K562 (cell line): ENCODE measurements at regions not wholly inside any gene's neighbourhood (a gene's known extent, or its start where the extent isn't known, plus 50 kb on each side); places are given as distances from the start of the nearest gene placed in this dataset.

Experiments
- ATAC-seq: fragments of 200-7000 bp; cut with Tn5 transposase; 3 replicates; pipeline ENCODE4 v1.9.1; 2020; ENCODE audit warnings: moderate library complexity
- BruUV-seq: library from RNA; stranded (reverse); fragments of 400-500 nt; replicated peaks from 2 replicates; lab custom pipeline; 2021; lab: Mats Ljungman, UMichigan
- CTCF ChIA-PET: fragments of 300-600 bp; formaldehyde crosslinking; extraction: SDS; loops from one replicate; lab custom pipeline; 2021; ENCODE audit warnings: low intra/inter-chr PET ratio; lab: Yijun Ruan, JAX
- POLR2A ChIA-PET: fragments of 300-600, 350-650 bp; sonication (Branson Sonifier 250); formaldehyde crosslinking; extraction: SDS; loops from one replicate; lab custom pipeline; 2021; ENCODE audit warnings: antibody characterized with exemption, inconsistent platforms; lab: Yijun Ruan, JAX
- DNase-seq, 4 experiments: peaks; one replicate each; pipeline versions ENCODE4 v3.0.0 to v3.0.0-alpha.2; 2011 to 2018; ENCODE audit warnings: low spot score in 3 of 4, mixed read lengths in 3 of 4; ENCODE audit errors: extremely low read depth in 1 of 4
- FAIRE-seq: peaks from 2 replicates; lab custom pipeline; 2011; peaks lifted over from hg19 to GRCh38; lab: Jason Lieb, UNC
- H2AFZ ChIP-seq: 2 replicates; pipeline ENCODE4 v1.6.0; 2011; ENCODE audit warnings: low read depth, low read length, control low read depth, inconsistent platforms
- H3K27ac ChIP-seq: fragments of 200-600 bp; 3 replicates; pipeline ENCODE4 v1.8.0; 2011; ENCODE audit warnings: low read depth, mild to moderate bottlenecking, control low read depth, inconsistent platforms, low read length, moderate library complexity, mixed read lengths; ENCODE audit errors: extremely low read depth
- H3K27me3 ChIP-seq, 2 experiments: fragments of 300-600 bp in 1 of 2; 2 replicates in 1 of 2; 3 replicates in 1 of 2; pipeline versions ENCODE4 v1.6.0 to v1.8.0; 2011; ENCODE audit warnings: inconsistent platforms in 2 of 2, low read length in 2 of 2, mild to moderate bottlenecking in 1 of 2, mixed read lengths in 1 of 2, moderate library complexity in 1 of 2; ENCODE audit not compliant: control insufficient read depth in 2 of 2, insufficient read depth in 2 of 2
- H3K36me3 ChIP-seq: fragments of 300-600 bp; 3 replicates; pipeline ENCODE4 v1.8.0; 2011; ENCODE audit warnings: mild to moderate bottlenecking, low read length, inconsistent platforms; ENCODE audit not compliant: control insufficient read depth, insufficient read depth
- H3K4me1 ChIP-seq, 2 experiments: fragments of 200-600 bp in 1 of 2; replicated peaks in 1 of 2; 2 replicates in 1 of 2; 3 replicates in 1 of 2; pipeline versions ENCODE4 v1.5.1 to v1.8.0; 2011; ENCODE audit warnings: inconsistent platforms in 2 of 2, low read length in 2 of 2, mild to moderate bottlenecking in 1 of 2, mixed read lengths in 1 of 2, moderate library complexity in 1 of 2; ENCODE audit not compliant: control insufficient read depth in 2 of 2, insufficient read depth in 2 of 2
- H3K4me2 ChIP-seq: 2 replicates; pipeline ENCODE4 v1.6.1; 2011; ENCODE audit warnings: low read length, control low read depth, inconsistent platforms, mixed read lengths; ENCODE audit not compliant: insufficient read depth
- H3K4me3 ChIP-seq: fragments of 200-600 bp; sonication (generic), shearing (Covaris generic); 2 replicates; pipeline ENCODE4 v1.5.1; 2016; ENCODE audit warnings: control low read depth, inconsistent platforms
- H3K79me2 ChIP-seq: fragments of 200-600 bp; 3 replicates; pipeline ENCODE4 v1.8.0; 2011; ENCODE audit warnings: low read length, inconsistent platforms; ENCODE audit not compliant: control insufficient read depth, insufficient read depth
- H3K9ac ChIP-seq, 2 experiments: 2 replicates each; pipeline versions ENCODE4 v1.6.0 to v1.6.1; 2011; ENCODE audit warnings: low read depth in 2 of 2, low read length in 2 of 2, control low read depth in 1 of 2, inconsistent platforms in 1 of 2, mild to moderate bottlenecking in 1 of 2, mixed read lengths in 1 of 2; ENCODE audit not compliant: insufficient read depth in 1 of 2
- H3K9me1 ChIP-seq: one replicate; pipeline ENCODE4 v1.6.0; 2011; ENCODE audit warnings: inconsistent platforms, mild to moderate bottlenecking, low read length, moderate library complexity; ENCODE audit not compliant: control insufficient read depth, insufficient read depth
- H3K9me3 ChIP-seq: replicated peaks from 2 replicates; pipeline ENCODE4 v1.5.1; 2011; ENCODE audit warnings: low read depth, low read length, inconsistent platforms; ENCODE audit not compliant: control insufficient read depth, insufficient read depth
- H4K20me1 ChIP-seq: replicated peaks from 2 replicates; pipeline ENCODE4 v1.6.1; 2011; ENCODE audit warnings: low read length, inconsistent platforms, mixed read lengths; ENCODE audit not compliant: control insufficient read depth, insufficient read depth
- DDX20 ChIP-seq: fragments of 450-650 bp; IDR thresholded peaks from 2 replicates; pipeline ENCODE4 v1.6.1; 2016; ENCODE audit warnings: missing genetic modification characterization, low read depth, mild to moderate bottlenecking, missing compliant biosample characterization, moderate library complexity
- DLX4 ChIP-seq: fragments of 250-450 bp; sonication (Bioruptor Pico); IDR thresholded peaks from 2 replicates; pipeline ENCODE4 v1.6.1; 2021; ENCODE audit warnings: mild to moderate bottlenecking
- MYBL2 ChIP-seq, 2 experiments: fragments of 450-650 bp in 1 of 2; sonication (generic) in 1 of 2; formaldehyde crosslinking in 1 of 2; IDR thresholded peaks; 2 replicates each; pipeline versions ENCODE4 v1.6.1 to v1.8.1; 2017 to 2022; ENCODE audit warnings: borderline replicate concordance in 1 of 2, inconsistent platforms in 1 of 2, low read depth in 1 of 2, mild to moderate bottlenecking in 1 of 2, missing genetic modification reagents in 1 of 2, moderate library complexity in 1 of 2
- RBM17 ChIP-seq: fragments of 200-400 bp; formaldehyde crosslinking; IDR thresholded peaks from 2 replicates; pipeline ENCODE4 v1.6.1; 2017; ENCODE audit warnings: low read depth, mild to moderate bottlenecking, low read length, borderline replicate concordance
- RREB1 ChIP-seq: fragments of 250-450 bp; sonication (Bioruptor Pico); IDR thresholded peaks from 2 replicates; pipeline ENCODE4 v1.4.0; 2020
- STAT6 ChIP-seq: sonication (generic); formaldehyde crosslinking; IDR thresholded peaks from 2 replicates; pipeline ENCODE4 v1.8.1; 2023; ENCODE audit warnings: mild to moderate bottlenecking, missing genetic modification reagents
- ZC3H11A ChIP-seq: IDR thresholded peaks from 2 replicates; pipeline ENCODE4 v1.6.1; 2012; ENCODE audit warnings: low read depth, low read length, improper control_type of control experiment
- ZNF77 ChIP-seq: fragments of 250-450 bp; sonication (Bioruptor Pico); IDR thresholded peaks from 2 replicates; pipeline ENCODE4 v1.5.0; 2020
- WGBS: fragments of 100-300 bp; shearing (Covaris generic); methylation state at CpG from one replicate; pipeline ENCODE4 v1.1.6; 2016; ENCODE audit warnings: low coverage, mixed read lengths; ENCODE audit not compliant: insufficient coverage; ENCODE audit errors: missing lambda C conversion rate; 5-methylcytosine and 5-hydroxymethylcytosine counted together
- in situ Hi-C: fragments of 300-500 bp; cut with MboI; formaldehyde crosslinking; loops from 4 replicates; pipeline ENCODE4 v1.15.0; 2018; ENCODE audit warnings: inconsistent platforms, mixed read lengths
- intact Hi-C: fragments of 100-400 bp; cut with micrococcal nuclease; formaldehyde crosslinking; loops from 2 replicates; pipeline ENCODE4 v1.14.2; 2022

- TF ChIP-seq RREB1: no peak
- TF ChIP-seq, all 486 proteins: peak for 2
Observed at GRCh38 chr18:41758534-41758933, 196.5 kb upstream of the PIK3C3 start (continued).

GRCh38 chr18:41756141-41756540, 198.9 kb upstream of the PIK3C3 start:
- H3K4me1 ChIP-seq: no peaks in the 10 kb centered on the region
- DNase-seq (no peak), FAIRE-seq (no peak), ATAC-seq (no peak)
- H3K4me3 ChIP-seq: no peak overlapping the region
- WGBS: 0% methylated on average over 4 of the region's 5 CpGs
- H3K27me3 ChIP-seq: no peaks in the 10 kb centered on the region
- CTCF ChIA-PET: no interaction called here
- no peaks in the 10 kb centered on the region for H3K9me1 ChIP-seq
- in situ Hi-C loops: no loop called here
- no peak overlapping the region for H2AFZ ChIP-seq
- no peak overlapping the region for H3K9ac ChIP-seq
- H4K20me1 ChIP-seq: no peaks in the 10 kb centered on the region
- no peaks in the 10 kb centered on the region for H3K9me3 ChIP-seq
- POLR2A ChIA-PET: interaction anchor here (0.6 kb wide), 1 partner anchor 1879 kb away, joined by 3 read pairs; no protein-coding TSS in a partner anchor
- no peak overlapping the region for H3K4me2 ChIP-seq
- intact Hi-C loops: no loop called here
- BruUV-seq: no TSS peak
- H3K79me2 ChIP-seq: no peaks in the 10 kb centered on the region
- H3K27ac ChIP-seq: no peak overlapping the region
- no peaks in the 10 kb centered on the region for H3K36me3 ChIP-seq
- TF ChIP-seq ZC3H11A (no peak), ZNF77 (CRISPR knock-in tag) (no peak), RBM17 (no peak), DDX20 (tag) (no peak), MYBL2 (IDR thresholded peaks at IDR 0.05; ENCODE audit: low read depth) (no peak), MYBL2 (CRISPR knock-in tag; IDR thresholded peaks at IDR 0.05; ENCODE audit: borderline replicate concordance) (no peak), DLX4 (no peak), STAT6 (no peak)
